Skin of body (tissue), 1 donor: ENCODE measurements at regions not wholly inside any gene's neighbourhood (a gene's known extent, or its start where the extent isn't known, plus 50 kb on each side); places are given as distances from the start of the nearest gene placed in this dataset.

ENCODE experiments used
- DNase-seq: peaks from one replicate; lab custom pipeline; 2025; lab: John Stamatoyannopoulos, UW

DNA sequence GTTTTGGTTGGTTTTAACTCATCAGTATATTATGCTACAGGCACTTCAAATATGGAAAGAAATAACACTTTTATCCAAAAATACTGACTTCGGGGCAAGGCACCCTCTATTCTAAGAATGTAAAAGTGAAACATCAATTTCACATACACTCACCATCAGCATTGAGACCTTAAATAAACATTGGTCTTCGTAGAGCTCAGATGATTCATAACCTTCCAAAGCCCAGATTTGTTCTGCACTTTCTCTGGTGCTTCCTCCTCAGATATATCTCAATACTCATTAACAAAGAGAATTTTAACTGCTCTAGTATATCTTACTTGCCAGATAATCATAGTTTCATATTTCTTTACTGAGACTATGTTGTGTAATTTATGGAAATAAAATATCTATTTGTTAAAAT lies 794.3 kb downstream of the LIG4 start:
- DNase-seq = no peak

DNA sequence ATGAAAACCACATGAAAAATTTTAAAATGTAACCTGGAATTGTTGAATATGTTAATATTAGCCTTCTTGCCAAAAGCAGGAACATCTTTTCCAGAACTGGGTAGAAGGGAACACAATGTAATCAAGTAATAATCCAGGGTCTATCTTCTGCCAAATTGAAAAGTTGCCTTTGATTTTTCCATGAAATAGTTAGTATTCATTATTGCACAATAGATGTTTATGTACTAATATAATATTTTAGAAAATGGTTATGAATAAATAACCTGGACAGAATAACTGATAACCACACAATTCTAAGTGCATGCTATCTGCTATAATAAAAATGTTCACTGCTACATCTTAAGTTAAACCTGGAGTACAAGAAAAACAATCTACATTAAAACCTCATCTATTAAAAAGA lies 802.3 kb downstream of the LIG4 start:
- no peak for DNase-seq

DNA sequence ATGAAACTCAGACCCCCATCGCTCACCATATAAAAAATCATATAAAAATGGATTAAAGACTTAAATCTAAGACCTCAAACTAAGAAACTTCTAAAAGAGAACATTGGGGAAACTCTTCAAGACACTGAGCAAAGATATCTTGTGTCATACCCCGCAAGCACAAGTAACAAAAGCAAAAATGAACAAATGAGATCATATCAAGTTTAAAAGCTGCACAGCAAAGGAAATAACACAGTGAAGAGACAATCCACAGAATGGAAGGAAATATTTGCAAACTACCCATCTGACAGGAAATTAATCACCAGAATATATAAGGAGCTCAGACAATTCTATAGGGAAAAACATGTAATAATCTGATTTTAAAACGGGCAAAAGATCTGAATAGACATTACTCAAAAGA lies 808.3 kb downstream of the LIG4 start:
- DNase-seq = no peak

DNA sequence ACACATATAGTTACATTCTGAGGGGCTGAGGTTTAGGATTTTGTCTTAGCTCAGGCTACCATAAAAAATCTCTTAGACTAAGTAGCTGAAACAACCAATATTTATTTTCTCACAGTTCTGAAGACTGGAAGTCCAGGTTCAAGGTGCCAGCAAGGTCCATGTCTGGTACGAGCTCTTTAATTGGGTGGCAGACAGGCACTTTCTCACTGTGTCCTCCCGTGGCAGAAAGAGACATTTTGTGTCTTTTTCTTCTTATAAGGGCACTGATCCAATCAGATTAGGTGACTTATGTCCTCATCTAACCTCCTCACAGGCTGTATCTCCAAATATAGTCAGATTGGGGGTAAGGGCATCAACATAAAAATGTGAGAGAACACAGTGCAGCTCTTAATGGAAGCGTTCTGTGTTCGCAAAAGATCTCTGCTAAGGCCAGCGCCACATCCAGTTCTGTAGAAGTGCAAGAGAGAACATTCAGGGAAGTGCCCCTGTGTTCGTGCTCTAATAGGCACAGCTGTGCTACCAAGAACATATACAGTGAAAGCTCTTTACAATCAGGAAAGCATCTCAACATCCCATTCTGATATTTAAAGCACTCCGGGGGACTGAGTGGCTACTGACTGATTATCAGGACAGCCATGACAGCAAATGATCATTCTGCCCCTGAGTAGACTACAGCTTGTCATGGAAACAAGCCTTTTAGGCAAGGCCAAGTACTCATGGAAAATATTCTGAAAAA lies 819.2 kb downstream of the LIG4 start:
- DNase-seq = no peak

DNA sequence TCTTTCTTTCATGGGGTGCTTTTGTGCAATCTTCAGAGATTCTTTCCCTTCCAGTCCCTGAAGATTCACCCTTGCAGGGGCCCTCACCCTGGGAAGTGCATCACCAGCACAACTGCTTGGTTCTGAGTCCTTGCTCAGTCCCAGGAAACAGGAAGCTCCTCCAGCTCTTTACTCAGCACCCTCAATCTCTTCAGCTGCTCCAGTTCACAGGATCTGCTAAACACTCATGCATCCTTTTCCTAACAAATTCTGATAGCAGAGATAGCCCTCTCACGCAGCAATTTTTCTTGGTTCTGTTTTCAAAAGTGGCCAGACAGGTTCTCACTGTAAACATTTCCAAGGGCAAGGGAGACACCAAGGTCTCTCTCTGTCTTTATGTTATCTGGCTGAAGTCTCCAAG lies 823.1 kb downstream of the LIG4 start:
- DNase-seq = no peak

DNA sequence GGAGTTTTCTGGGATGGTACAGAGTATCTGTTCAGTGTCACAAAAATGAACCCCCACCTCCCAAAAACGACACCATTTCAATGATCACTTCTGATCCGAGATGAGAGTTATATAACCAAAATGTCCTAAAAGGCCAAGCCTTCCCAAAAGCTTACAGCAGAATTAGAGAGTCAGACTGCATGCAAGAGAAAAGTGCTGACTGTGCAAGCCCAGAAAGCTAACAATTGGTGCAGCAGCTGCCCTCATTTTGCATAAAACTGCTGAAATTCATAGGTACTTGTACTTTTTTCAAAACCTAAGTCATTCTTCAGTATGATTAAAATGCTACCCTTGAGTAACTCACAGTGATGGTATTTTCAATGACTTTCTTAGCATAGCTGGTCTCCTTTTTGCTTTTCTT lies 819.6 kb upstream of the ARGLU1 start:
- no peak for DNase-seq

DNA sequence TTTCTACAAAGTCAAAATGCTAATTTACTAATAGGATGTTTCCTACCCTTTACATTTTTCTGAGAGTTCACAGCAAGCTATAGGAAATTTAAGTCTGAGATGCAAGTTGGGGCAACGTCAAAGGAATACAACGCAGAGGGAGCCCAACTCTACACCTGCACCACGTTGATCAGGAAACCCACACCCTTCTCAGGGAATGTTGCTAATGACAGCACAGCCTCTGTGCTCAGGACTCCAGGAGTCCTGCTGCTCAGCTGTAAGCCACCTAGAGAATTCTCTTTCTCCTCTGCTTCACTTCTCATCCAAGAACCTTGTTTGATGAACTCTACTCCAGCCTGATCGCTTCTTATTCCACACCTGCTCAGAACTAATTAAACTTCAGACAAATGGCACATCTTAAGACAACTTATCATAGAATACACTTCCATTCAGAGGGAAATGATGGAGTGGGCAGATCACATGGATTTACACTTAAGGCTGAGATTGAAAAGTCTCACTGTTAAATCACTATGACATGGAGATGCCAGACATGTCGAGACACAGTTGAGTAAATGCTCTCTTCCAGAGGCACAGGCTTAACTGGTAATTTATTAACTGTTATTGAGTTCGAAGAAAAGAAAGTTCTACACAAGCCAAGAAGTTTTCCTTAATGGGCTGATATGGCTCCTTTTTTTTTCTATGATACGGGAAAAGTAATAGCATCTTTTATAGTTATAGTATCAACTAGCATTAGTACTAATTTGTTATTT lies 811.6 kb upstream of the ARGLU1 start:
- DNase-seq = no peak

DNA sequence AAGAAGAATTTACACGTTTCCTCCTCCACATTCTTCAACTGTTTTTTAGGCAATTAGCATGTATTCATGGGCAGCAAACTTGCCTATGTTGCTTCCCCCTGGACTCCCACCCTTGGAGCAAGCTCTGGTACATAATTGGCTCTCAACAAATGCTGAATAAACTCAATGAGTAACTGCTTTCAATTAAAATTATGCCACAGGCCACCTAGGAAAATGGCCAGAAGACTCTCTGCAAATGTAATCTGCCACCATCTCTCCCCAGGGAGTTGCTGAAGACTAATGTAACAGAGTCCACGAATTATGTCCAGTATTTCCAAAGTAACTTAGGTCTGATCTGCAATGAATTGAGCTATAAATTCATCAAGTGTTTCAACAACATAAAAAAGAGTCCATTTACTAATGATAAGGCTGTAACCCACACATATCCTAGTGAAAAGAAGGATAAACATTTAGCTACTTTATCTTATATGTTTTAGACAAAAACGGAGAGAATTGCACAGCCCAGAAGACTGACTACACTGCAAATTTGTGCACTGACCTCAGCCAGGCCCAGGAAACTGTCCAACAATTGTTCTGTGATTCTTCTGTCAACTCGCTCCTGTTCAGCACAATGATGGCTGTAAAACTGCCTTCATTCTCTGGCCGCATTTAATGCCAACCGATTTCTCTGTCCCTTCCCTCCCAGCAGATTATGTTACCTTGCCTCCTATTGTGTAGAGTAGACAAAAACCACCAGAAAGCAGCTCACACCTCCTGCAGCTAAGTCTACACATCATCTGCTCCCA lies 808.6 kb upstream of the ARGLU1 start:
- DNase-seq = no peak

DNA sequence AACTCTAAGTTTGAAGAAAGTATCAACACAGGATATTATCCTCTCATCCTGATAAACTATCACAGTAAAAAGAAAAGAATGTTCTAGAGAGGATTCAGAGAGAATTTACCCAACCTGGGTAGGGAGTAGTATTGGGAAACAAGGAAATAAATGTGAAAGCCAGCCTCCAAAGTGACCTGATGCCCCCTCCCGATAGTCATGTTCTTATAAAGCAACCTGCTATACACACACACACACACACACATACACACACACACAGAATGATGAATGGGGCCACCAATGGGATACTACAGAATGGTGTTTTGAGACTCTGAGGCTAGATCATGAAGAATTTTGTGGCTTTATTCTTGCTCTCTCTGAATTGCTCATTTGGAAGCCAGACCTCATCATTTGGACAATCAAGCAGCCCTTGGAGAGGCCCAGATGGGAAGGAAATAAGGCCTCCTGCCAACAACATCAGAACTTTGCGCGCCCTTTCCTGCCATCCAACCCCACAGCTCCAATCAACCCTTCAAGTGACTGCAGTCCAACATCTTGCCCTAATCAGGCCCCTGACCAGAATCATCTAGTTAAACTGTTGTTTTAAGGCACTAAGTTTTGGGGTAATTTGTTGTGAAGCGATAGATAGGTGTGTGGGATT lies 807.9 kb upstream of the ARGLU1 start:
- no peak for DNase-seq

DNA sequence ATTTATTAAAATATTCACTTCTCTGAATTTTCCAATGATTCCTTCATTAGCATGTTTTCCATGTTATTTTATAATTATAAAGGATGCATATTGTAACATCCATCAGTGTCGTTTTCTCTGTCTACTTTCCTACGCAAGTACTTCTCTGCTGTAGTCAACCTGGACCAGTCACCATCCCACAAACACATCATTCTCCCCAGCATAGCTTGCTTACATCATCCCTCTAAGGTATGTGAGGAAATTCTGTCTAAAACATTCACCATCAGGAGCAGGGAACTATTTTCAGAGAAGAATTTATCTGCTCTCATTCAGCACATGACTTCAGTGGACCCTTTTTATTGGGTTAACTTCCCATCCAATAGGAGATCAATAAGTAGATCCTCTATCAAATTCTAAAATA lies 806.1 kb upstream of the ARGLU1 start:
- no peak for DNase-seq

DNA sequence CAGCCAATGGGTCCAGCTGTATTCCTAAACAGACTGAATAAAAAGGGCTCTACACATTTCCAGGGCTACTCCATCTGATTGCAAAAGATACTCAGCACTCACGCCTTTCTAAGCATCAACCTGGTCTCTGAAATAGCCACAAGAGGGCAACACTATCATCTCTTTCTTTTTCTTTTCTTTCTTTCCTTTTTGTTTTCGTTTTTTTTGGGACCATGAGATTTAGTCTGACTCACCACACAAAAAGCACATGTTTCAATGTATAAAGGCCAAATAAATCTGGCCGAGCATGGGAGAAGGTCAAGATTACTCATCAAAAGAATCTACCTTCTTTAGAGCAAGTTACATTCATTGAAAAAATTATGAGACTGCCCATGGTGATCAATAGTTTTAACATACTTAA lies 805.6 kb upstream of the ARGLU1 start:
- no peak for DNase-seq

DNA sequence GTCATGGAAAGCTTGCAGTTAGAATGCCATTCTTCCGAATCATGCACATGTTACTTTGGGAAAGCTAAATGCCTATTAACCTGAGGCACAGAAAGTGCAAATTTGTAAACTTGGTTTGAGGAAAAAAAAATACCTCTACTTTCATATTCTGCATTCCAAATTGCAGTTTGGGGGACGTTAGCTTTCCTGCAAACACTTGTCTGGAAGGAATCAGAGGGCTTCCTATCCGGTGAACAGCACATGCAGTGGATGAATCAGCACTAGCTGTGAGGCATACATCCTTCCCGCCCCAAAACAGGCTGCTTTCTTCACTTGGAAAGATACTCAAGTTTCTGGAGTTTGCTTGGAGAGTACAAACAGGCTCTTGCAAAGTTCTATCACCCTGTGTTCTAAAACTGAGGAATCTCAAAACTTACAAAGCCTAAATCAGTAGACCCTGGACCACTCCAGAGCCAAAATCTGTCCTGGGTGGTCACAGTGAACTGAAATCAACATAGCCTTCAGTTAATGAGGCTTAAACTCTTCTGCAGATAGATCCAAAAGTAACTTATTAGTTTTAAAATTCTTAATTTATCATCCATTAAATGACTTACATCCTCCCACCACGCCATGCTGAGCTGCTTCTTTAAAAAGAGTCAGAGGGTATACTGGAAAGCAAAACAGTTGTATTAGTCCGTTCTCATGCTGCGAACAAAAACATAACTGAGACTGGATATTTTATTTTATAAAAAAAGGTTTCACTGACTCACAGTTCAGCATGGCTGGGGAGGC lies 802.3 kb upstream of the ARGLU1 start:
- DNase-seq = no peak

DNA sequence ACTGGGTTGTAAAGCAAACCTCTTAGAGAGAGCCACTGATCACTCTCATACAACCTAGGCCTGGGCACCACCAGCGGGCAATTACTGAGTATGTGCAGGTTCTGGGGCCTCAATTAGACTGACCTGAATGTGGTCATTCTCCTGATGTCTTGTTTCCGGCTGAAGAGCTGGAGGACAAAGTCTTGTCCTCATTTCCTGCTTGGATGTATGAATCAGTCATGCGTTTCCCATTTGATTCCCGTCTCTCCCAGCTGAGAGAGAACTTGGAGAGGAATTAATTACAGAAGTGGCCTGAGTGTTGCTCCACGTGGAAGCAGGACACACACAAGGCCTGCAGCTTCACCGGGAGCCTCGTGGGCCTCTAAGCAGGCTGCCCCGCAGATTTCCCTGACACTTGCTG lies 799.3 kb upstream of the ARGLU1 start:
- DNase-seq = no peak

DNA sequence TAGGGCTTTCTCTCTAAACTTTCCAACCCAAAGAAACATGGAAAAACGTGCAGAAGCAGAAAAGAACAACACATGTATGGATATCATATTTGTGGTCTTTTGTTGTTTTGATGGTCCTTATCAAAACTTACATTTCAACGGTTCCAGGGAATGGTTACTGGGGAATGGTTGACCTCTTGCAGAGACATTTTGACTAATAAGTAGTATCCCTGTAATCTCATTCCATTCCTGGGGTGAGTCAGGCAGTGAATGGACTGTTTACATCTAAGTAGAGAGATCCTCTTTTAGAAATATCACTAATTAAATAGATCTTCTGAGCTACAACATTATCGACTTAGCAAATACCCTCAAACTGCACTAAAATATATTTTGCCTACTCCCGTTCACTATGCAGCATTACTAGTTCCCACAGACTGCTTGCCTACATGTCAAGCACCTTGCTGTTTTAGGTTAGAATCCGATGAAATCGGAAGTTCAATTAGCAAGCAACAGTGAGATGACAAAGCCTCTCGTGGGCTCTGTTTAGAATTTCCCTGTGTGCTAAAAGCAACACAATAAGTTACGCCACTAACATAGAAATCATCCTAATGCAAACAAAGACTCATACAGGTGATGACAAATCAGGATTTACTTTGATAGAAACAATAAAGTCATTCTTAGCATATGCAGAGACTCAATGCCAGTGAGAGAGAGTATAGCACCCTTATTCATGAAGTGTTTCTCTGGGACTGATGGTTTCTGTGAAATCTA lies 797.7 kb upstream of the ARGLU1 start:
- no peak for DNase-seq

DNA sequence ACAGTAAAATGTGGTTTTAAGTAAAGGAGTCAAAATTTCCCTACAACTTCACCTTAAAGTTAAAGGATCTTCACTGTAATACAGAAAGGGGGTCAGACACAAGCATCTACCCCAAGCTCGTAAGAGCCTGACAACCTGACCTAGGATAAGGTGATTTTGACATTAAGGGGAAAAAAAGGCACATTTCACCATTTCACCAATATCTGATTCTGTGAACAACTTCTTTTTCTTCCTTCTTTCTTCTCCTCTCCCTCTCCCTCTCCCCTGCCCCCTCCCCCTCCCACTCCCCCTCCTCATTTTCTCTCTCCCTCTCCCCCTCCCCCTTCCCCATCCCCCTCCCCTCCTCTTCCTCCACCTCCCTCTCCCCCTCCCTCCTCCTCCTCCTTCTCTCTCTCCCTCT lies 796.7 kb upstream of the ARGLU1 start:
- DNase-seq = no peak

DNA sequence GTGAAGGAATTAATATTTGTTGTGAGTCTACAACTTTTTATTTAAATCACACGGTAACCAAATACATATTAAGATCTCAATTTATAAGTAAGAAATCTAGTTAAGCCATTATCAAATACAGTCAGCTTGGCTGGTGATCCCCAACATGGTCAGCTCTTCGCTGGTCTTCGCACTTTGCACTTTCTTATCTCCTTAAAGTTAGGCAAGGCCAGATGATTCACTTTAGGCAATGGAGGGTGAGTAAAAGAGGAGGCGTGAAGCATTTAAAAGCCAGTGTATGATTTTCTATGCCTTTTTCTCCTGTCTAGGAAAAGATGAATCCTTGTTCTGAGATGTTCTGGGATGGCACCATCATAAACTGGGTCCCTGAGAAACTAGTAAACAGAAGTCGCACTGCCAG lies 793.7 kb upstream of the ARGLU1 start:
- no peak for DNase-seq

DNA sequence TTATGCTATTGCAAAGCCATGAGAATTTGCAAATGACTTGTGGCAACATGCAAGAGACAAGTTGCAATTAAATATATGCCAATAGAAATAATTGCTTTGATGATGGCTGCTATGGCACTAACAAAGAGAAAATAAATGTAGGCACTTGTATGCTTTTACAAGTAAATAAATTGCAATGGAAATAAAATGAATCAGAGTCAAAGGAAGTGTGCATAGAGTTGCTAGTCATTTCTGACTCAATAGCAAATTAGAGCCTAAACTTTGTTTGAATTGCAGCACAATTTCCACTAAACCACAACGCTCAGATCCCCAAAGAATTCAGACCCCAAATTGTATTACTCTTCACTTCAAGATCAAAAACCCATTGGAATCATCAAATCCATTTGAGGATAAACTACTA lies 792.1 kb upstream of the ARGLU1 start:
- DNase-seq = no peak

DNA sequence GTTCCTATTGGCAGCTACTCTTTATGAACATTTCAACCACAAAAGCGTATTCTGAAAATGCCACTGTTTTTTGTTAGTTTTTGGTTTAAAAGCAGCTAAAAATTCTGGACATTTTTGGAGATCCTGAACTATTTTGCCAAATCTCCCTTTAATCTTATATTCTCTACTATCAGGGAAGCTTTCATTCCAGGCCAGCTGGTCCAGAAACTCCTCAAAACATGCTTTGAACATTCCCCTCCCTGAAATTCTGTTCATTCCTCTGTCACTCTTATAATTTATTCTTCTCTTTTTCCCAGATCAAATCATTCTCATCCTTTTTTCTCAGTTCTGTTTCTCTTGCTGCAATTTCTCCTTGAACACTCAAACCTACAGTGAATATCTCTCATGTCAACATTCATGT lies 790.9 kb upstream of the ARGLU1 start:
- no peak for DNase-seq

DNA sequence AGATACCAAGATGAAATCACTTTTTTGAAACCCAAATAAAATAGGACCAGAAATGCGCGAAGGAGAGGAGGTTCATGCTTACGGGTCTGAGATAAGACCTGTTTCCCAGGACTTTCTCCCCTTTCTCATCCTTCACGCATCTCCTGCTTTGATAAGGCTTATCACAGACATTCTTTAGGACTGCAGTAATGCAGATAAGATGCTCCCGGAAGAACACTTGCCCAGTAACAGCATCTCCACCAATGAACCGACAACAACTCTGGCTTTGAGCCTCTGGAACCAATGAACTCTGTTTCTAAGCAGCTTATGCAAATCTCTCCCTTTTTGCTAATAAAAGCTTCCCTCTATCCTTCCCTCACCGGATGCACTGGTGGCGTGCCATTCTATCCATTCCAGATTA lies 783.4 kb upstream of the ARGLU1 start:
- DNase-seq = no peak

DNA sequence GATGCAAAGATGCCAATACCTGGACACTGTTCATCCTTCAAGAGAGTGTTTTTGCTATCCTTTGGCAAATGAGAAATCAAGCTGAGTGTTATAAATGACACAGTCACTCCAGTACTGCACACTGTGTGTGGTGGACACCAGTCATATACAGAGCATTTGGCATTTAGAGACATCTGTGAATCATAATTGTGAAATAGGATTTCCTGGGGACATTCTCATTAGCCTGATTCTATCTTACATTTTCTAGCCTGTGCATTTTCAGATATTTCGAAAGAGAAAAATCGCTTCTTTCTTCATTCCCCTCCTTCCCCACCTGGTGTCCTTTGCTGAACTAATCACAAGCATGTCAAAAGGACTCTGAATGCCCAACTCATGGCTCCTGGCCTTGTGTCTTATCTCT lies 781.0 kb upstream of the ARGLU1 start:
- no peak for DNase-seq

DNA sequence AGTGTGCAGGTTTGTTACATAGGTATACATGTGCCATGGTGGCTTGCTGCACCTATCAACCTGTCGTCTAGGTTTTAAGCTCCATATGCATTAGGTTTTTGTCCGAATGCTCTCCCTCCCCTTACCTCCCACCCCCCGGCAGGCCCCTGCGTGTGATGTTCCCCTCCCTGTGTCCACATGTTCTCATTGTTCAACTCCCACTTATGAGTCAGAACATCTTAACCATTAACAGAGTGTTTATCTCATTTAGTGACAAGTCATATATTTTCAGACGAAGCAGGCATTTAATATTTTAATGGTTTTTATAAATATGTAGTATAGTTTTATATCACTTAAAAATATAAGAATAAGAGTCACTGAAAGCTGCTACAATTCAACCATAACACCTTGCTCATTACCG lies 780.5 kb upstream of the ARGLU1 start:
- DNase-seq = no peak
